Left lobe of liver (tissue), 2 donors: ENCODE measurements at regions not wholly inside any gene's neighbourhood (a gene's known extent, or its start where the extent isn't known, plus 50 kb on each side); places are given as distances from the start of the nearest gene placed in this dataset.

ENCODE experiments used
- ATAC-seq: fragments of 200-7000 bp; cut with Tn5 transposase; one replicate; pipeline ENCODE4 v1.9.1; 2020; ENCODE audit warnings: mild to moderate bottlenecking, moderate library complexity
- DNase-seq: peaks from one replicate; pipeline ENCODE4 v3.0.0-alpha.2; 2020; ENCODE audit warnings: low spot score
- donor health status: DM: no; HTN: no; CAD: no; lungs with moderate emphysema.
- donor health status: DM: no; HTN: yes; CAD: no.

DNA sequence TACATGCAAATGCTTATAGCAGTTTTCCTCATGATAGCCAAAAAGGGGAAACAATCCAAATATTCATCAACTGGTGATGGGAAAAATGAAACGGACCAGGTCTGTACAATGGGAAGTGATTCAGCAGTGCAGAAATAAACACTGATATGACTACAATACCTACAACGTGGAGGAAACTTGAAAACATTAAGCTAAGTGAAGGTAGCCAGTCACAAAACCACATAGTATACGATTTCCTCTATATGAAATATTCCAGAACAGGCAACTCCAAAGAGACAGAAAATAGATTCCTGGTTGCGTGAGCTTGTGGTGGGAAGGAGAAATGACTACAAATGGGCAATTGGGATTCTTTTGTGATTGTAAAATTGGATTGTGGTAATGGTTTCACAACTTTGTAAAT, 263.1 kb upstream of the PITRM1 start:
- DNase-seq (no peak), ATAC-seq (no peak)

GRCh38 chr10:3433988-3434387, 261.4 kb upstream of the PITRM1 start:
- no peak for DNase-seq
- ATAC-seq, result no peak

DNA sequence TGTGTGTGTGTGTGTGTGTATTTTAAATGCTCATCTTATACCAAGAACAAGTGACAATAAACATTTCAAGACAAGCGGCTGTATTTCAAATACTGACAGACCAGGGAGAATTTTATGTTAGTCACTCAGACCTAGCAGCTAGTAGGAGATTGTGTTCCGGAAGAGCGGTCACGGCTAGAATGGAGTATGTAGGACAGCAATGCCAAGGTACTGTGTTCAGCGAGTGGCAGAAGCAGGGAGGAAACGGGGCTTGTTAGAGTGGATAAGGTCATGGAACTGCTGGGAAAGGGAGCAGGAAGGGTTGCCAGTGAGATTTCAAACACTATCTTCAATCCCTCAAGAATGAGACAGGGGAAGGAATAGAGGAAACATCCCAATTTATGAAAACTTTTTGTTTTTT, 260.5 kb upstream of the PITRM1 start:
- DNase-seq, result no peak
- ATAC-seq, result peak; percentile 31

GRCh38 chr10:3432081-3432825, 259.7 kb upstream of the PITRM1 start:
- ATAC-seq (no peak), DNase-seq (no peak)

GRCh38 chr10:3430501-3430900, 257.9 kb upstream of the PITRM1 start:
- no peak for DNase-seq
- no peak for ATAC-seq

GRCh38 chr10:3429676-3430075, 257.1 kb upstream of the PITRM1 start:
- ATAC-seq (no peak), DNase-seq (no peak)

GRCh38 chr10:3428826-3429225, 256.2 kb upstream of the PITRM1 start:
- ATAC-seq (no peak), DNase-seq (no peak)

- ATAC-seq (no peak), DNase-seq (peak; percentile 41)
Observed at GRCh38 chr10:3427950-3428354, 255.4 kb upstream of the PITRM1 start.

- no peak for DNase-seq
- no peak for ATAC-seq
Observed at GRCh38 chr10:3427347-3427746, 254.8 kb upstream of the PITRM1 start.

- DNase-seq (no peak), ATAC-seq (peak; percentile 19)
Observed at GRCh38 chr10:3426190-3426845, 253.7 kb upstream of the PITRM1 start.

DNA sequence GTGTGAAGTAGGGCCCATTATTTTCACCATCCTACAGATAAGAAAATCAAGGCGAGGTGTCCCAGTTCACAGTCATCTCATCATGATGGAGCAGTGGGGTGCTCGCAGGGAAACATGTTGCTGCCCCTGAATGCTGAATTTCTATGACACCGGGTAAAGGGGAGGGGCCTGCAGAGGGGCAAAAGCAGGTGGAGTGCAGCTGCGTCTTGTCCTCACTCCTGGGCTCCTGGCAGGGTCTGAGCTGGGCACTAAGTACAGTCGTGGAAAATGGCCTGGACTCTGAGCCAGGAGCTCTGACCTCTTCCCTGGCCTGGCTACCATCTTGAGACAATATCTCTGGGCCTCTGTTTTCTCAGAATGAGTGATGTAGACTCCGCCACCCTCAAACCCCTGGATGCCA, 253.1 kb upstream of the PITRM1 start:
- no peak for DNase-seq
- no peak for ATAC-seq

GRCh38 chr10:3425261-3425660, 252.7 kb upstream of the PITRM1 start:
- DNase-seq, result no peak
- ATAC-seq, result no peak

GRCh38 chr10:3424111-3424851, 251.7 kb upstream of the PITRM1 start:
- DNase-seq, result no peak

GRCh38 chr10:3423384-3423783, 250.8 kb upstream of the PITRM1 start:
- ATAC-seq, result no peak

More at GRCh38 chr10:3424111-3424851, 251.7 kb upstream of the PITRM1 start:
- peak; percentile 69 for ATAC-seq

DNA sequence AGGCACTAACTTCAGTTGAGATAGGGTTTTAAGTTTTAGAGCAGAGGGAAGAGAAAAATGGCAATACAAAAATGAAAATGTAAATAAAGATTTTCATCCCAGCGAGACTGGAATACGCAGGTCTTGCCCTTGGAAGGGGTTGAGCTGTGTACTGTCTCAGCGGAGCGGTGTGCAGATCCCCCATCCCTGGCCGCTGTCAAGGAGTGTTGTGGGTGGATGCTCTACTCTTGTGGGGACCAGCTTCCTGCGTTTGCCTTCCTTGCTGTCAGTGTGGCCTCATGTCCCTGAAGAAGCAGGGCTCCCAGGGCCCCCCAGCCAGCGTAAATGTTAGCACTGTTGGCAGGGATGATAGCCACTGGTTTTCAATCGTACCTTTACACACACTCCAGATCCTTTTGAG, 249.7 kb upstream of the PITRM1 start:
- no peak for ATAC-seq
- no peak for DNase-seq

More at GRCh38 chr10:3423384-3423783, 250.8 kb upstream of the PITRM1 start:
- DNase-seq, result peak; percentile 33

DNA sequence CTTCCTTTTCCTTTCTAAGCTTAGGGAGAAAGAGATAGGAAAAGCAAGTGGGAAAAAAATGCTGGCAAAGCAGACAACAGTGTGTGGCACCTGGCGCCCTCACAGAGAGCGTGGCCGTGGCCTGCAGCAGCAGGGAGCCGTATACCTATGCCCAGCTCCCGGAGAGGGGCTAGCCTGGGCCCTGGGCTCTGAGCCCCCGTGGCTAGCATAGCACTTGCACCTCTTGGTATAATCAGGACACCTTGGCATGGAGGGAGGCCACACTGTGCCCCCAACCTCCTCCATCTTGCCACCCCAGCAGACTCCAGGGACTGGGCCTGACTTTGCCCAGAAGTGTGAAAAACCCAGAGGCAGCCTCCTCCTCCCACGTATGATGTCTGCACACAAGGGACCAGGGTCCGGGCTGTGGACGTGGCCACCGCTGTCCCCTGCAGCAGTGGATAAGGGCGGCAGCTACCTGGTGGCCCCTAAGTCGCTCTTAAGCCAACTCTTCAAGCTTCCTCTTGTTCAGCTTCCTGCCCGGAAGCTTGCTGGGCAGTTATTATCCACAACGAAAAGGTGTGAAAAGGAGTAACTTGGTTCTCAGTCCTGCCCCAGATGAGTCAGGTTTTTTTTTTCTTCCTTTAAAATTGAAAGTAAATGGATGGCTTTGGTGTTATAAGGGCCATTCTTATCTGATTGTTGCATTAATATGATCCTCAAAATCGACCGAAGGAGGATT, 249.1 kb upstream of the PITRM1 start:
- ATAC-seq, result no peak
- DNase-seq, result peak; percentile 38

GRCh38 chr10:3420527-3421469, 248.2 kb upstream of the PITRM1 start:
- peak; percentile 38 for DNase-seq
- no peak for ATAC-seq

GRCh38 chr10:3419719-3420495, 247.3 kb upstream of the PITRM1 start:
- DNase-seq (peak; percentile 37), ATAC-seq (no peak)

GRCh38 chr10:3418926-3419325, 246.3 kb upstream of the PITRM1 start:
- no peak for ATAC-seq

More at GRCh38 chr10:3418926-3419325, 246.3 kb upstream of the PITRM1 start:
- DNase-seq, result no peak
